HG03354 (cell line): ENCODE measurements at regions not wholly inside any gene's neighbourhood (a gene's known extent, or its start where the extent isn't known, plus 50 kb on each side); places are given as distances from the start of the nearest gene placed in this dataset.

Experiments used
- ATAC-seq: cut with Tn5 transposase; IDR thresholded peaks from one replicate; pipeline ENCODE4 v1.9.1; 2021; ENCODE audit warnings: mild to moderate bottlenecking; ENCODE audit not compliant: unreplicated experiment, poor library complexity, severe bottlenecking

DNA sequence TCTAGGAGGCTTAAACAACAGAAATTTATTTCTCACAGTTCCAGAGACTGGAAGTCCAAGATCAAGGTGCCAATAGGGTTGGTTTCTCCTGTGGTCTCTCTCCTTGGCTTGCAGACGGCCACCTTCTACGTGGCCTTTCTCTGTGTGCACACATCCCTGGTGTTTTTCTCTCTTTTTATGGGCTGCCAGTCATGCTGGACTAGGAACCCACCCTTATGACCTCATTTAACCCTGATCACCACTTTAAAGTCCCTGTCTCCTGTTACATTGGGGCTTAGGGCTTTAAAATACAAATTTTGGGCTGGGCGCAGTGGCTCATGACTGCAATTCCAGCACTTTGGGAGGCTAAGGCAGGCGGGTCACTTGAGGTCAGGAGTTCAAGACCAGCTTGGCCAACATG, 157.1 kb downstream of the TLE1 start:
- ATAC-seq: no peak

DNA sequence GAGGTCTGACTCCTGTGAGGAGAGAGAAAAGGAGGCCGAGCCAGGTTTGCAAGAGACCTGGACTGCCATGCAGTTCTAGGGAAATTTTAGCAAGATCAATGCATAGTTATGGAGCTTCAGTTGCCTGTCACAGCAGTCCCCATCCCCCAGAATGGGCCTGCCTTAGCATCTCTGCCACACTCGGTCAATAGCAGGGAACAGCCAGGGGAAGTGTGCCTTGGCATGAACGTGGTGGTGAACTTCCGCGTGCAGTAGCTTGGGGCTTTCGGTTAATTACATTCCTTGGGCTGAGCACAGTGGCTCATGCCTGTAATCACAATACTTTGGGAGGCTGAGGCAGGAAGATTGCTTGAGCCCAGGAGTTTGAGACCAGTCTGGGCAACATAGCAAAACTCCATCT, 157.8 kb downstream of the TLE1 start:
- ATAC-seq: no peak

DNA sequence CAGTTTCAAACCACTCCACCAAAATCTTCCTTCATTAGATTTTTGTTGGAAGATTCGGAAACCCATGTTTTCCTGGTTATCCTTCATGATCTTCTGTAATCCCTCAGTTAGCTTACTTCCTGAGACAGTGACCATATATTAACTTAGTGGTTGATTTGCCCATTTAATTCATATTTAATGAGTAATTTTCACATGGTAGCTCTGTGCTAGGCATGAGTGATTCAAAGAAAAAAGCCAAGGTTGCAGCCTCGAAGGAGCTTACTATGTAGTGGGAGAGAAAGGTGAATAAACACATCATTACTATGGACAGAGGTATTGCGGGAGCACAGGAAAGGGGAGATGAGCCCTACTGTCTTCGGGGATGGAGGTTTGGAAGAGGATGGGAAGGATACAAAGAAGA, 158.5 kb downstream of the TLE1 start:
- ATAC-seq: no peak

DNA sequence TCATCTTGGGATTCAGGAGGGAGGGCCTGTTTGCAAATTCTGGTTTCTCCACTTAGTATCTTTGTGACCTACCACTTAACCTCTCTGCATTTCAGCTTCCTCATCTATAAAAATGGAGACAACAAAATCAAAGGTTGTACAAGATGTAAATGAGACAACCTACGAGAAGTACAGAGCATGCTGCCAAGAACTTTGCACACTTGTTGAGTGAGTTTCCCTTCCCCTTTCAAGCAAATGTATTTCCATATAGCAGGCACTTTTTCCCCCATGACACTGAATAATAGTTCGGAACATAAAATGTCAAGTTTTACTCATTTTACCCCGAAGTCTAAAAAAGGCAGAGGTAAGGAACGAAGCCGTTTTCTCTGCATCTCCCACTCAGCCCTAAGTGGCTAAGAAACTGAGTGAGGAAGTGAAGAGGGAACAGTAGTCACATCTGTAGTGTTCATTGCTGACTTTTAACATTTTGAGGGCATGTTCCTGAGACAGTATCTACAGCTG, 159.0 kb downstream of the TLE1 start:
- ATAC-seq: no peak

DNA sequence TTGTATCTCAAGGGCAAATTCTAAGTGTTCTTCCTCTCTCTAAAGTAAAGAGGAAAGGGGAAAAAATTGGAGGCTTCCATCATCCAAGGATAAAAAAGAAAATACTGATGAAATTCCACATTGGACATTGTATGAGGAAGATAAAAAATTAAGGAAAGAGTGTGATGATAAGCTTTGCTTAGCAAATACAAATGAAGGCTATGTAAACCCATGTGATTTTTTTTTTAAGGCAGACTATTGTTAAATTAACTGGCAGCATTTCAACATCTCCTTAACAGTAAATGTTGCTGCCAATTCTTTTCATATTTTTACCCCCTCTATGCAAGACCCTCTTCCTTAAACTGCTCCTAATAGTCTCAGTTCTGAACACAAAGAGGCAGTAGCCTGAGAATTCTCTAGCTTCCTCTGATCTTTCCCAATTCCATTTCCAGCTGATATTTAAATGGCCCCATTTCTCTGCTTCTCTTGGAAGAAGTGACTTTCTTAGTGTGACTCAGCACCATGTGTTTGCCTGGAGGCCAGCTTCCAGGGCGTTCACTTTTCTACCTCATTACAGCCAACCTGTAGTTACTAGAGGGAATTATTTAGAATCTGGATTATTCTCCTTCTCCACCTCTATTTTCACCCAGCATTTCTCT, 159.7 kb downstream of the TLE1 start:
- no peak for ATAC-seq

DNA sequence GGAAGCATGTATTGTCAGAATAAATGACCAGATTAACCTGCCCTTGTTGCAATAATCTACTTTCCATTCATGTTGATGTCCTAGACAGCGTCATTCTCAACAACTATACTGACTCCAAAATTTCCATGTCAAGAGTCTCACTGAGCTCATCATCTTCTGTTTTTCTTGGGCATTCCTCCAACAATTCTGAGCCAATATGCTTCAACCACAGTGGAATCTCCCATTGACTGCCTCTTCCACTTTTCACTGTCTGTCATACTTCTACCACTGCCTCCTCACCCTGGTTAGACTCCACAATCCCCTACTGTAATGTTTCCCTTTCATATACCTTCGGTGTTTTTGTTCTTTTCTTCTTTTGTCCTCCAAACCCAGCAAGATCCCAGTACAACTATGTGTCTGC, 162.8 kb downstream of the TLE1 start:
- no peak for ATAC-seq

DNA sequence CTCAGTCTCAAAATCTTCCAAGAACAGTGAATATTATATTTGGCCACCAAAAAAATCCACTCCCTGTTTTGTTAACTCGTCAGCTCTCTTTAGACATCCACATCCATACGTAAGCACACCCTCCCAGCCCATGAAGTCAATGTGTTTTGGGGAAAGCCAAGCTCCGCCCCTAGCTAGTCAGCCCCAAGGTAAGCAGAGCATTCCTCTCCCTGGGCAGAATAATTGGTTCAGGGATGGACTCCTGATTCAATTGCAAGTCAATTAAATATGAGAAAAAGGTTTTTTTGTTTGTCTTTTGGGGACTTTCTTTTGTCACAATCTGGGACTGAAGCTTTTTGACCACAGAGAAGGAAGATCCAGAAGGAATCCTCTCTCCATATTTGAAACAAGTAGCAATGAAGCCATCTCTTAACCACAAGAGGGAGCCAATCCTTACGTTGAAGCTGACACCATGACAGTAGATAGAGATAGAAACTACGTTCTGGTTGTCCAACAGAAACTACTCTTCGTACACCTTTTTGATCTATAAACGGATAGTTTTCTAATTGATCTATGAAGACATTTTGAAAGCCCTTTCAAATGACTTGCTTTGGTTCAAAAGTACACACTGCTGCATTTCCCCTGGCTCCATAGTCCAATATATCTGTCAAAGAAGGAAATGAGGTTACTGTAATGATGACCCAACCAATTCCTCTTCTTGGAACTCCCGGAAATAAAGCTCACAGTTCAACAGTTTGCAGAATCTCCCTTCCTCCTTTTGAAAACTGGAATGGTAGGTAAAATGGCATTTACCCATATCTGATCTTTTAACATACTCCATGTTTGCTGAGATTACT, 166.4 kb downstream of the TLE1 start:
- peak; percentile 62 for ATAC-seq

DNA sequence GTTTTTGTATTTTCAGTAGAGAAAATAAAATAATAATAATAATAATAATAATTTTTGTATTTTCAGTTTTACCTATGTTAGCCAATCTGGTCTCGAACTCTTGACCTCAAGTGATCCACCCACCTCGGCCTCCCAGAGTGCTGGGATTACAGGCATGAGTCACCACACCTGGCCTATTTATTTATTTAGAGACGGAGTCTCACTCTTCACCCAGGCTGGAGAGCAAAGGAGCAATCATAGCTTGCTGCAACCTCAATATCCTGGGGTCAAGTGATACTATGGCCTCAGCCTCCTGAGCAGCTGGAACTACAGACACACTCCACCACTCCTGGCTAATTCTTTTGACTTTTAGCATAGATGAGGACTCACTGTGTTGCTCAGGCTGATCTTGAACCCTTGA, 167.5 kb downstream of the TLE1 start:
- no peak for ATAC-seq

DNA sequence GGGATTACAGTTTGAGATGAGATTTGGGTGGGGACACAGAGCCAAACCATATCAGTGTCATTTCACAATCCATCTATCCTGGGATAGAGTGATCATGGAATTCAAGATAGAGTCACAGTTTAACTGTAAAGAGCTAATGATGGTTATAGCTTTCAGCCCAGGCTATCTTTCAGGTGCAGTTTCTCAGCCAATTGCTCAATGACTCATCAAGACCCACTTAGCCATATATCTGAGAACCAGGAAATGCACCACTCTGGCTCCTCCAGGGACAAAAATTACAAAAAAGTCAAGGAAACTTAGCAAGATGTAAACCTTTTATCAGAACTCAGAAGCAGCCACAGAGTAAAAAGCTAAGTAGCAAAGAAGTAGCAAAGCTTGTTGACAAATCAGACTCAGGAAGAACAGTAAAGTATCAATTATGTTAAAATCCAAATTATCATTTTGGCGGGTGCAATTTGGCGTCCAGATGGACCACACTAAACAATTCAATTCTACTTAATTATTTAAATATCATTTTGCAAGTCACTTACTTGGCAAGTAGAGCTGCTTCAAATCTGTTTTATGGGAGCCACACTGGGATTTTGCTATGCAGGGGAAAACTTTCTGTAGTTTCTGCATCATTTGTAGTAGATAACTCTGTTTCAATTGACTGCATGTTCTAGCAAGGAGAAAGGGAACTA, 169.4 kb downstream of the TLE1 start:
- ATAC-seq: no peak

DNA sequence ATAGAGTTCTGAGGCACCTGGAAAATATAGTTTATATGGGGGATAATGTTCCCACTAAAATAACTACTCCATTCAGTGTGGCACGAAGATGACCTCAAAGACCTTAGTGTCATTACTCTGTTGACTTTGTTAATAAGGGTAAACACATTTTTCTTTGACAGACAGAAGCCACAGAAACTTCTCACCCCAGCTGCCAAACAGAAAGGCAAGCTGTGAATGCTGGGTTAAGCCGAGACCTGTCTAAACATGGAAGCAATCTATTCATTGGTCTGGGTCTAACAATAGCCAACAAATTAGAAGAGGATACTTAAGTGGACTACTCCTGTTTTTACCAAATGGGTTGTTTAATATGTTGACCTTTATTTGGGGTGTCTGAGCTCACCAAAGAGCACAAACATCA, 171.4 kb downstream of the TLE1 start:
- no peak for ATAC-seq

DNA sequence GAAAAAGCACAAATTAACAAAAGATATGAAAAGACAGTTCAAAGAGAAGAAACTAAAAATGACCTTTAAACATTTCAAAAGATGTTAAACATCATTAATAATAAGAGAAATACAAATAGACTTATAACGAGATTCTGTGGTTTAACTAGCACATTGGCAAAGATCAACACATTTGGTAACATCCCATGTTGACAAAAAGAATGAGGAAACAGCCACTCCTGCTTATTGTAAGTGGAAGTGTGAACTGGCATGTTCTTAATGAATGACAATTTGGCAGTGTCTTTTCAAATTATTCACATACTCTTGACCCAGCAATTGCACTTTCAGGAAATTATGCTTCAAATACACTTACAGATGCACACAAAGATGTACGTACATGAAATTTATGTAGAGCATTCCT, 176.3 kb downstream of the TLE1 start:
- no peak for ATAC-seq

DNA sequence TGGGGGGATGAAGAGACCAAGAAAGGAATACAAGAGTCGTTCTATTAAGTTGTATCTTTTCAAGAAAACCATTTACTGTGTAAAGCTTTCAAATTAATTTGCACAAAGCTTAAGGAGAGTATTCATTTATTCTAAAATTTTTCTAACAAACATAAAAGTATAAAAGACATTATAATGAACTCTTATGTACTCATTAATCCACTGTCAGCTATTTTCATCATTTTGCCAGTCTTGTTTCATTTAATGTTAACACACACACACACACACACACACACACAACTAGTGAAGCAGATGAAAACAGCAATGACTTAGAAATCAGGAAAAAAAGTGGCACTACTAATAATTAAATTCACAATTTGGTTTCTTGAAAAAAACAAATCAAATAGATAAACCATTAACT, 176.7 kb downstream of the TLE1 start:
- ATAC-seq: no peak

DNA sequence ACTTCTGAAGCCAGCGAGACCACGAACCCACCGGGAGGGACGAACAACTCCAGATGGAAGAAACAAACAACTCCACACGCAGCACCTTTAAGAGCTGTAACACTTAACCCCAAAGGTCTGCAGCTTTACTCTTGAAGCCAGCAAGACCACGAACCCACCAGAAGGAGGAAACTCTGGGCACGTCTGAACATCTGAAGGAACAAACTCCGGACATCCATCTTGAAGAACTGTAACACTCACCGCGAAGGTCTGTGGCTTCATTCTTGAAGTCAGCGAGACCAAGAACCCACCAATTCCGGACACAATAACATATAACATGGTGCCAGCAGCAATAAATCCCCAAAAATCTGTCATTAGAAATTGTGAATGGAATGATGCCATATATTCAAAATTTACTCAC, 180.9 kb downstream of the TLE1 start:
- no peak for ATAC-seq

DNA sequence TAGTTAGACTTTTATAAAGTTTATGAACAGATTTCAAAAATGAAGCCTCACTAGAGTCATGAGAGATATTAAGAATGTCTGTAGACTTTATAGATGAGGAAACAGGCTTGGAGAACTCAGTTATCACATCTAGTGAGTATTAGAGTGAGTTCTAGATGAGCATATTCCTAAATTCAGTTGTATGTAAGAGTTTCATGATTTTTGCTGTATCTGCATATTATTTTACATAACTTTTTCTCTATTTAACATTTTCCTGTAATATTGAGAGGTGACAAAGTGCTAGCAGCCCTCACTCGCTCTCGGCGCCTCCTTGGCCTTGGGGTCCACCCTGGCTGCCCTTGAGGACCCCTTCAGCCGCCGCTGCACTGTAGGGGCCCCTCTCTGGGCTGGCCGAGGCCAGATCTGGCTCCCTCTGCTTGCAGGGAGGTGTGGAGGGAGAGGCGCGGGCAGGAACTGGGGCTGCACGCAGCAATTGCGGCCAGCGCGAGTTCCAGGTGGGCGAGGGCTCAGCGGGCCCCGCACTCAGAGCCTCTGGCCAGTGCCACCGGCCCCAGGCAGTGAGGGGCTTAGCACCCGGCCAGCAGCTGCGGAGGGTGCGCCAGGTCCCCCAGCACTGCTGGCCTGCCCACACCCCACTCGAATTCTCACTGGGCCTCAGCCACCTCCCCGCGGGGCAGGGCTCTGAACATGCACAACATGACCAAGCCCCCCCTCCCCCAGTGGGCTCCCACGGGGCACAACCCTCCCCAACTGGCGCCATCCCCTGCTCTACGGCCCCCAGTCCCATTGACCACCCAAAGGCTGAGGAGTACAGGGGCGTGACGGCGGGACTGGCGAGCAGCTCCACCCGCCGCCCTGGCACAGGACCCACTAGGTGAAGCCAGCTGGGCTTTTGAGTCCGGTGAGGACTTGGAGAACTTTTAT, 182.1 kb downstream of the TLE1 start:
- ATAC-seq: no peak

DNA sequence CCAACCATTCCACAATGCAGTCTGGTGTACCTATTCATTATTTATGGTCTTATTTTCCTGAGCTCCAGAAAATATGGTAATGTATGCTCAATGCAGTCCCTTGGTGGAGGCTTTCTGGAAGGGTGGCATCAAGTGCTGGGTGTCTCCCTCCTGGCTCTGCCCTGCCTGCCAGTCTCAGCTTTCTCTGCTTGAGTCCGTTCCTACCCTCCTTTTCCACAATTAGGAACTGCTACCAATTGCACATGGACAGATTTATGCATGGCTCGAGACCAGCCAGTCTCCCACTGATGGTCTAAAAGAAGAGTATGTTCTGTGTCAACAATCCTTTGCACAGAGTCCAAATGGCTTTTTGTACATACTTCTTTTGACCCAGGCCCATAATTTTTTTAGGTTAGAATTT, 189.8 kb downstream of the TLE1 start:
- ATAC-seq: no peak

DNA sequence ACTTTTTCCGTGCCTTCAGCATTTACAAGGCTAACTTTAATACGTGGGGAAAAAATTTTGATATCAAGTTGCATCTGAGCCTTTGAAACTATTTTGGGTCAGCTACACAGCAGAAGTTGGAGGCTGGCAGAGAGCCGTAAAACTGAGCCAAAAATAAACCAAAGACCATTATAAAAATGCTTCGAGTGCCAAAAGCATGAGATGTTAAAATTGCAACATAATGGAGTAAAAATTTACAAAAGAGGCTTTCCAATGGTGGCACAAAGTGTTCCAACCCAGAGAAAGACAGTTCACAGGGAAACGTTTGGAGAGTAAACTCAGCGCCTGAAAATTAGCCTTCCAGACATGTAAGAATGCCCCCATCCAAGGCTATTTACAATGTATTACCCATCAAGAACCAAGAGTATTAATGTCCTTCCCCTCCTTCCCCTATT, 190.3 kb downstream of the TLE1 start:
- no peak for ATAC-seq

DNA sequence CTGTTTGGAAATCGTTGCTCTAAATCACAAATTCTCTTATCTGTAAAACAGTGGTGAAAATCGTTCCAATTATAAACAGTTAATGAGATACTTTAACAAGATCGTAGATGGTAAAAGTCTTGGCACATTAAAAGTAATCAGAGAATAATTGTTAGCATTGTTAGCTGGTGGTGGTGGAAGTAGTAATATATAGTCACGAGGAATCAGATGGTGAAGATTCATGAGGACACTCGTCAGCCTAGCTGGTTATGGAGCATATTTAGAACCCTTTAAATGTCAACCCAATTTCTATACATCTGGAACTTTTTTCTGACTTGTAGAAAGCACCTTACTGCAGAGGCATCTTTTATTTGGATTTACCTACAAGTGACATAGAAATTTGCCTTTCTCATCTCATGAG, 190.8 kb downstream of the TLE1 start:
- no peak for ATAC-seq

DNA sequence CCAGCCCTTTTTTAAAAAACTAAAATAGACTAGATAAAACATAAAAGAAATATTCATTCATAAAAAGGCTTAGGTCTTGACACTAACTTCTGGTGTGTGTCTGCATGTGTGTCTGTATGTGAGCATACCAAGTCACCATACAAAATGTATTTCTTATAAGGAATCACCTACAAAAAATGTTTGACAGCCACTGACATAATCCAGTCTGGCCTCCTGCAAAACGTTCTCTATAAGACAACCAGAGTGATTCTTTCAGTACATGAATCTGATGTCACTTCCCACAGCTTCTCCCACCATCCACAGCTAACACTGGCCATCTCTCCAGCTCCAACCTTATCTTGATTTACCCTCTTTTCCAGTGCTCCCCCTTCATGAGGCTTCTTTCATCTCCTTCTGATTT, 192.3 kb downstream of the TLE1 start:
- no peak for ATAC-seq

DNA sequence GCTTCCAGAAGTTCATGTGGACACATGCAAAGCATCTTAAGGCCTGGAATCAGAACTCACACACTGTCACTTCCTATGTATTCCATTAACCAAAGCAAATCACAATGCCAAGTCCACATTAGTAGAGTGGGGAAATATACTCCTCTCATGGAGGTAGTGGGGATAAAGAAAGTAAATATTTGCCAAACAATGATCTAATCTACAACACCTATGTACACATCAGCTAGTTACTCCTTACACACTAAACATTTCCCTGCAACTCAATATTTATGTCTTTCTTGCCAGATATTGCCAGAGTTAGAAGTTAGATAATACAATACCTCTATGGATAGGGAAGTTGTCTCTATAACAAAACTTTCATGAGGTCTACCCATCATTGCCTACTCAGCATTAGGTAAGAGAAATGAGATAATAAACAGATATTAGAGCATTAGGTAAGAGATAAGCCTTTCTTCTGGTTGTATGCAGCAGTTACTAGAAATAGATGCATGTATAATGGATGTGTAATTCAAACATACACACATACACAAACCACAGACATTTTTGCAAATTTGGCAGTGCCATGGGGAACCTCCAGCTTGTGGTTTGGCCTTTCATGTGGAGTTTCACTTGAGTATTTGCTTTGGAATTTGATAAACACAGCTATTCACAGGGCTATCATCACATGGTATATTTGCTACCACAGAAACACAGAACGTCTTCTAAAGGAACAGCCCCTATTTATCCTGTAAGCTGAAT, 196.5 kb downstream of the TLE1 start:
- no peak for ATAC-seq
